CD4-positive, alpha-beta memory T cell (primary cell): ENCODE measurements at regions not wholly inside any gene's neighbourhood (a gene's known extent, or its start where the extent isn't known, plus 50 kb on each side); places are given as distances from the start of the nearest gene placed in this dataset.

Experiments used
- CTCF ChIA-PET: fragments of 350-600 bp; sonication (Branson Sonifier 250); formaldehyde crosslinking; loops from one replicate; lab custom pipeline; 2021; ENCODE audit warnings: inconsistent platforms; ENCODE audit not compliant: partially characterized antibody; lab: Charles Lee
- POLR2A ChIA-PET: fragments of 350-600 bp; sonication (Branson Sonifier 250); formaldehyde crosslinking; loops from one replicate; lab custom pipeline; 2021; ENCODE audit not compliant: partially characterized antibody; lab: Charles Lee
- DNase-seq, 5 donors: peaks; one replicate each; pipeline versions ENCODE4 v3.0.0 to v3.0.0-alpha.2; 2020 to 2022; ENCODE audit warnings: mixed read lengths in 1 of 5
- H3K27ac ChIP-seq: one replicate; pipeline ENCODE4 v1.7.0; 2013; ENCODE audit warnings: low read depth, low read length
- H3K27me3 ChIP-seq: 2 replicates; pipeline ENCODE4 v1.7.0; 2013; ENCODE audit warnings: mild to moderate bottlenecking, low read length, moderate library complexity; ENCODE audit not compliant: insufficient read depth
- H3K36me3 ChIP-seq: 2 replicates; pipeline ENCODE4 v1.7.0; 2013; ENCODE audit warnings: mild to moderate bottlenecking, low read length, moderate library complexity; ENCODE audit not compliant: insufficient read depth
- H3K4me1 ChIP-seq: 2 replicates; pipeline ENCODE4 v1.7.0; 2013; ENCODE audit warnings: mild to moderate bottlenecking, low read length, moderate library complexity; ENCODE audit not compliant: insufficient read depth
- H3K4me3 ChIP-seq, 2 donors: one replicate each; pipeline ENCODE4 v1.7.0; 2013; ENCODE audit warnings: low read length in 2 of 2, mild to moderate bottlenecking in 1 of 2
- H3K9me3 ChIP-seq, 2 donors: one replicate each; pipeline ENCODE4 v1.7.0; 2013; ENCODE audit warnings: low read length in 2 of 2, control low read depth in 1 of 2; ENCODE audit not compliant: control insufficient read depth in 1 of 2
- H3K27ac Mint-ChIP-seq, 7 donors: one replicate each; pipeline ENCODE4 v1.8.0; 2020 to 2021; ENCODE audit warnings: mixed read lengths in 7 of 7, mild to moderate bottlenecking in 6 of 7, inconsistent platforms in 3 of 7, moderate library complexity in 3 of 7
- H3K27me3 Mint-ChIP-seq, 2 donors: one replicate each; pipeline ENCODE4 v1.8.0; 2020 to 2021; ENCODE audit warnings: mixed read lengths in 2 of 2
- H3K36me3 Mint-ChIP-seq, 2 donors: one replicate each; pipeline ENCODE4 v1.8.0; 2020 to 2021; ENCODE audit warnings: mixed read lengths in 2 of 2, inconsistent platforms in 1 of 2, mild to moderate bottlenecking in 1 of 2
- H3K4me1 Mint-ChIP-seq, 4 donors: one replicate each; pipeline ENCODE4 v1.8.0; 2020 to 2021; ENCODE audit warnings: mixed read lengths in 4 of 4, mild to moderate bottlenecking in 1 of 4
- H3K4me3 Mint-ChIP-seq, 8 donors: one replicate each; pipeline ENCODE4 v1.8.0; 2020 to 2021; ENCODE audit warnings: mixed read lengths in 8 of 8, mild to moderate bottlenecking in 7 of 8, moderate library complexity in 6 of 8, inconsistent platforms in 3 of 8
- H3K9me3 Mint-ChIP-seq, 8 donors: one replicate each; pipeline ENCODE4 v1.8.0; 2020 to 2021; ENCODE audit warnings: mixed read lengths in 8 of 8, mild to moderate bottlenecking in 5 of 8, inconsistent platforms in 3 of 8, moderate library complexity in 1 of 8
- intact Hi-C: fragments of 100-400 bp; cut with micrococcal nuclease; formaldehyde crosslinking; loops from one replicate; pipeline ENCODE4 v1.15.1; 2023

GRCh38 chr4:60934566-60935295 is 265.4 kb upstream of the ADGRL3 start:
- Histone ChIP-seq H3K27me3 (no peaks in the 10 kb centered on the region), H3K36me3 (no peaks in the 10 kb centered on the region), H3K4me3 (no peak overlapping the region), H3K4me1 (no peaks in the 10 kb centered on the region), H3K27ac (no peak overlapping the region), H3K9me3 (peaks cover 0 to 5% of the 10 kb centered on the region in 2 donors)
- peaks cover 0 to 15% (median 4%) of the 10 kb centered on the region in 8 donors for H3K9me3 Mint-ChIP-seq
- no peak overlapping the region for H3K27ac Mint-ChIP-seq
- ChIA-PET POLR2A (no interaction called here), CTCF (no interaction called here)
- DNase-seq = no peak
- no peaks in the 10 kb centered on the region for H3K27me3 Mint-ChIP-seq
- no peaks in the 10 kb centered on the region for H3K36me3 Mint-ChIP-seq
- H3K4me3 Mint-ChIP-seq = no peak overlapping the region
- intact Hi-C loops = no loop called here
- no peaks in the 10 kb centered on the region for H3K4me1 Mint-ChIP-seq

- CTCF ChIA-PET = no interaction called here
- H3K36me3 Mint-ChIP-seq = no peaks in the 10 kb centered on the region
- DNase-seq = no peak
These were observed 261.9 kb upstream of the ADGRL3 start for GRCh38 chr4:60938181-60938580.

GRCh38 chr4:60938621-60939020 is 261.5 kb upstream of the ADGRL3 start:
- DNase-seq = no peak
- Mint-ChIP-seq H3K27me3 (no peaks in the 10 kb centered on the region), H3K4me1 (no peaks in the 10 kb centered on the region), H3K9me3 (peaks cover 0 to 8% (median 4%) of the 10 kb centered on the region in 8 donors), H3K27ac (no peak overlapping the region), H3K36me3 (no peaks in the 10 kb centered on the region), H3K4me3 (no peak overlapping the region)
- ChIA-PET POLR2A (no interaction called here), CTCF (no interaction called here)
- no peaks in the 10 kb centered on the region for H3K36me3 ChIP-seq
- H3K27ac ChIP-seq = no peak overlapping the region
- H3K9me3 ChIP-seq = peaks cover 0 to 5% of the 10 kb centered on the region in 2 donors
- intact Hi-C loops = no loop called here
- no peaks in the 10 kb centered on the region for H3K4me1 ChIP-seq
- no peak overlapping the region for H3K4me3 ChIP-seq
- H3K27me3 ChIP-seq = no peaks in the 10 kb centered on the region

More at GRCh38 chr4:60938181-60938580, 261.9 kb upstream of the ADGRL3 start:
- H3K4me1 ChIP-seq = no peaks in the 10 kb centered on the region
- no peak overlapping the region for H3K4me3 ChIP-seq
- no peak overlapping the region for H3K27ac ChIP-seq
- no peaks in the 10 kb centered on the region for H3K27me3 ChIP-seq
- Mint-ChIP-seq H3K4me3 (no peak overlapping the region), H3K4me1 (no peaks in the 10 kb centered on the region), H3K27ac (no peak overlapping the region), H3K9me3 (peaks cover 0 to 7% (median 4%) of the 10 kb centered on the region in 8 donors), H3K27me3 (no peaks in the 10 kb centered on the region)
- H3K36me3 ChIP-seq = no peaks in the 10 kb centered on the region
- POLR2A ChIA-PET = no interaction called here
- H3K9me3 ChIP-seq = peaks cover 0 to 5% of the 10 kb centered on the region in 2 donors
- intact Hi-C loops = no loop called here

- no peaks in the 10 kb centered on the region for H3K36me3 ChIP-seq
- no peaks in the 10 kb centered on the region for H3K27me3 ChIP-seq
- Mint-ChIP-seq H3K36me3 (no peaks in the 10 kb centered on the region), H3K9me3 (peaks cover 3 to 13% (median 8%) of the 10 kb centered on the region in 8 donors), H3K27ac (no peak overlapping the region), H3K4me3 (no peak overlapping the region), H3K4me1 (no peaks in the 10 kb centered on the region), H3K27me3 (no peaks in the 10 kb centered on the region)
- ChIA-PET POLR2A (no interaction called here), CTCF (no interaction called here)
- DNase-seq = no peak
- intact Hi-C loops = no loop called here
- no peak overlapping the region for H3K27ac ChIP-seq
- H3K4me1 ChIP-seq = no peaks in the 10 kb centered on the region
- H3K9me3 ChIP-seq = no peaks in the 10 kb centered on the region
- no peak overlapping the region for H3K4me3 ChIP-seq
These were observed 256.1 kb upstream of the ADGRL3 start for GRCh38 chr4:60944060-60944459.

GRCh38 chr4:60945641-60946040 is 254.5 kb upstream of the ADGRL3 start:
- no peak for DNase-seq
- no peak overlapping the region for H3K4me3 Mint-ChIP-seq
- H3K27me3 Mint-ChIP-seq = no peaks in the 10 kb centered on the region
- Histone ChIP-seq H3K27me3 (no peaks in the 10 kb centered on the region), H3K27ac (no peak overlapping the region), H3K4me3 (no peak overlapping the region), H3K4me1 (no peaks in the 10 kb centered on the region), H3K36me3 (no peaks in the 10 kb centered on the region), H3K9me3 (no peaks in the 10 kb centered on the region)
- POLR2A ChIA-PET = no interaction called here
- intact Hi-C loops = no loop called here
- CTCF ChIA-PET = no interaction called here
- H3K9me3 Mint-ChIP-seq = peaks cover 3 to 13% (median 7%) of the 10 kb centered on the region in 8 donors
- no peaks in the 10 kb centered on the region for H3K36me3 Mint-ChIP-seq
- no peaks in the 10 kb centered on the region for H3K4me1 Mint-ChIP-seq
- no peak overlapping the region for H3K27ac Mint-ChIP-seq

- DNase-seq = no peak
- Histone ChIP-seq H3K27me3 (no peaks in the 10 kb centered on the region), H3K4me3 (no peak overlapping the region), H3K9me3 (no peaks in the 10 kb centered on the region), H3K36me3 (no peaks in the 10 kb centered on the region), H3K27ac (no peak overlapping the region), H3K4me1 (no peaks in the 10 kb centered on the region)
- H3K36me3 Mint-ChIP-seq = no peaks in the 10 kb centered on the region
- no peak overlapping the region for H3K4me3 Mint-ChIP-seq
- no peaks in the 10 kb centered on the region for H3K4me1 Mint-ChIP-seq
- H3K9me3 Mint-ChIP-seq = peaks cover 4 to 13% (median 7%) of the 10 kb centered on the region in 8 donors
- ChIA-PET POLR2A (no interaction called here), CTCF (no interaction called here)
- H3K27me3 Mint-ChIP-seq = no peaks in the 10 kb centered on the region
- intact Hi-C loops = no loop called here
- no peak overlapping the region for H3K27ac Mint-ChIP-seq
These were observed 252.1 kb upstream of the ADGRL3 start for GRCh38 chr4:60948008-60948407.

- no peaks in the 10 kb centered on the region for H3K36me3 Mint-ChIP-seq
- DNase-seq = no peak
- no peaks in the 10 kb centered on the region for H3K36me3 ChIP-seq
- POLR2A ChIA-PET = no interaction called here
- no peaks in the 10 kb centered on the region for H3K4me1 ChIP-seq
- peaks cover 1 to 27% (median 9%) of the 10 kb centered on the region in 8 donors for H3K9me3 Mint-ChIP-seq
- CTCF ChIA-PET = no interaction called here
- H3K9me3 ChIP-seq = peaks cover 0 to 3% of the 10 kb centered on the region in 2 donors
- no peaks in the 10 kb centered on the region for H3K27me3 ChIP-seq
- no peak overlapping the region for H3K27ac ChIP-seq
- no peak overlapping the region for H3K4me3 Mint-ChIP-seq
- intact Hi-C loops = no loop called here
- no peak overlapping the region for H3K4me3 ChIP-seq
- H3K27ac Mint-ChIP-seq = no peak overlapping the region
- no peaks in the 10 kb centered on the region for H3K27me3 Mint-ChIP-seq
- no peaks in the 10 kb centered on the region for H3K4me1 Mint-ChIP-seq
These were observed 247.2 kb upstream of the ADGRL3 start for GRCh38 chr4:60952921-60953320.
